ENCODE measurements at regions not wholly inside any gene's neighbourhood (a gene's known extent, or its start where the extent isn't known, plus 50 kb on each side); places are given as distances from the start of the nearest gene placed in this dataset.

DNA sequence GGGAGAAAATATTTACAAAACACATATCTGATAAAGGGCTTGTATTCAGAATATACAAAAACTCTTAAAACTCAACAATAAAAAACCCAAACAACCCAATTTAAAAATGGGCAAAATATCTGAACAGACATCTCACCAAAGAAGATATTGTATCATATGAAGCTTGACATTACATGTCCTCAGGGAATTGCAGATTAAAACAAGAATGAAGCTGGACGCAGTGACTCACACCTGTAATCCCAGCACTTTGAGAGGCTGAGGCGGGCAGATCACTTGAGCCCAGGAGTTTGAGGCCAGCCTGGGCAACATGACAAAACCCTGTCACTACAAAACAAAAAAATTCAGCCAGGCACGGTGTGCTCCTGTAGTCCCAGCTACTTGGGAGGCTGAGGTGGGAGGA is 135.4 kb upstream of the AKIRIN2 start:
- H3K4me3 ChIP-seq (ENCODE audit: low read length), result no peak overlapping the region
- no peak for TF ChIP-seq ZNF274 (IDR thresholded peaks at IDR 0.05; ENCODE audit: low read depth, low read length)

DNA sequence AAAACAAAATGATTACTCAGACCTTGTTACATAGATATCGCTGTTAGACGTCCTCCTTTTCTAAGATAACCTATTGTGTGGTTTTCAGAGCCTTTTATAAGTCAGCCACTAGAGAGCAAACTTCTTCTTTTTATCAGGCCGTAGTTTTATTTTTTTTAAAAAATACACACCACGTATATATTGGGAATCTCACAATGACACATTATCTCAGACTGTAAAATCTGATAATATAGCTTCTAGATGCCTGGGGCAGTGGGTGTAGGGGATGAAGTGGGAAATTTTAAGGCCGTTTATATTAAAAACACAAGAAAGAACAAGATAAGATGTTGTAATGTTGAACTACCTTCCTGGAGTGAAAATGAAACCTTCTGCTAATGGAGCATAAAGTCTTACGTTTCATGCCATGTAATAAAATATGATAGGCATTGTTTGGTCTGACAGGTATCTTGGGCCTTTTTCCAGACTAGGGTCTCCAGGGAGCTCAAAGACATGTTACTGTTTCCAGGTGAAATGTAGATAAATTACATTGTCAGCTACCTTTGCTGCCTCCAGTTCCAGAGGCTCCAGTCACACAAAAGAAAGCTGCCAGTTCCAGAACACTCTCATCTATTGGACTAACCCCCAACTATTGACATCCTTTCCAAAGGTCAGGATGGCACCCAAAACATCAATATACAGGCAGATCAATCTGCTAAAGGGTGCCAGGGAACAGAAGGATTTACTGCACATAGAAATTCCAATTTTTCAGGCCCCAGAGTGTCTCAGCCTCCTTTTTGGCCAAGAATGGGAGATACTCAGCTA is 130.2 kb upstream of the AKIRIN2 start:
- H3K4me3 ChIP-seq (ENCODE audit: low read length), result peak overlapping the region; percentile 39; the same call in 1 of the 2 replicates
- TF ChIP-seq ZNF274 (IDR thresholded peaks at IDR 0.05; ENCODE audit: low read depth, low read length), result no peak

DNA sequence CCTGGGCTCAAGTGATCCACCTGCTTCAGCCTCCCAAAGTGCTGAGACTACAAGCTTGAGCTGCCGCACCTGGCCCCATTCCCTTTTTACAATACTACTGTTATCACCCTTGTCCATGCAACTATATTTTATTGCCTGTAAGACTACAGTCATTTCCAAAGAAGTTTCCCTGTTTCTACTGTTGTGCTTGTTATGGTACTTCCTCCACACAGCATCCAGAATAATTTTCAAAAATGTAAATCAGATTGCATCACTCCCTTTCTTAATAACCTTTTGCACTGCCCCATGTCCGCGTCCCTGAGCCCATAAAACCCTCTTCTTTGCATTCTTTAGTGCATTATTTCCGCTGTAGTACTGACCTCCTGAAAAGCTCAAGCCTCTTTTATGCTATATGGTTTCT is 128.9 kb upstream of the AKIRIN2 start:
- TF ChIP-seq ZNF274 (IDR thresholded peaks at IDR 0.05; ENCODE audit: low read depth, low read length), result no peak
- H3K4me3 ChIP-seq (ENCODE audit: low read length), result no peak overlapping the region

DNA sequence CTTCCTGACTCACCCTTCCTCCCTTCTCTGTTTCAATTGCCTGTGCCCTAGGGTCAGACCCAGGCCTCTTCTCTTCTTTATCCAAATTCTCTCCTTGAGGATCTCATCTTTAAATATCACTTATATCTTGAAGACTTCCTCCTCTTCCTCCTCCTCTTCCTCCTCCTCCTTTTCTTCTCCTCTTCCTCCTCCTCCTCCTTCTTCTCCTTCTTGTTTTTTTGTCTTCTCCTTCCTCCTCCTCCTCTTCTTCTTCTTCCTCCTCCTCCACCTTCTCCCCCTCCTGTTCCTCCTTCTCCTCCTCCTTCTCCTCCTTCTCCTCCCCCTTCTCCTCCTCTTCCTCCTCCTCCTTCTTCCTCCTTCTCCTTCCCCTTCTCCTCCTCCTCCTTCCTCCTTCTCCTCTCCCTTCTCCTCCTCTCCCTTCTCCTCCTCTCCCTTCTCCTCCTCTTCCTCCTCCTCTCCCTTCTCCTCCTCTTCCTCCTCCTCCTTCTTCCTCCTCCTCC is 127.6 kb upstream of the AKIRIN2 start:
- H3K4me3 ChIP-seq (ENCODE audit: low read length), result no peak overlapping the region
- TF ChIP-seq ZNF274 (IDR thresholded peaks at IDR 0.05; ENCODE audit: low read depth, low read length), result no peak

DNA sequence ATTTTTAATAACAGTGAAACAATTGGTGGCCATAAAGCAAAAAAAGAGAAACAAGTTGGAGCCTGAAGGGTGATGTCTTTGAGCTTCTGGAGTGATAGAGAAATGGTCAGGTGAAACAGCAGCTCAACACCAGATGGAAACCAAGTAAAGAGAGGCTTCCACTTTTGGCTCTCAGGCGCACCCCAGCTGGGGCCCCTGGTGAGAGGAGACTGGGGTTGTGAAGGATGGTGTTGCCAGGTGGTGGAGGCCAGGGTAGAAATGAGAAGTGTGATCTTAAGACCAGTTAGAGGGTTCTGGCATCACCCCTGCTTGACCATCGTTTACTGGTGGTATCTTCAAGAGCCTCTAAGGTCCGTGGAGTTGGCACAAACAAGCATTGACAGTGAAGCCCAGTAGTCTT is 126.0 kb upstream of the AKIRIN2 start:
- no peak for TF ChIP-seq ZNF274 (IDR thresholded peaks at IDR 0.05; ENCODE audit: low read depth, low read length)
- no peak overlapping the region for H3K4me3 ChIP-seq (ENCODE audit: low read length)

DNA sequence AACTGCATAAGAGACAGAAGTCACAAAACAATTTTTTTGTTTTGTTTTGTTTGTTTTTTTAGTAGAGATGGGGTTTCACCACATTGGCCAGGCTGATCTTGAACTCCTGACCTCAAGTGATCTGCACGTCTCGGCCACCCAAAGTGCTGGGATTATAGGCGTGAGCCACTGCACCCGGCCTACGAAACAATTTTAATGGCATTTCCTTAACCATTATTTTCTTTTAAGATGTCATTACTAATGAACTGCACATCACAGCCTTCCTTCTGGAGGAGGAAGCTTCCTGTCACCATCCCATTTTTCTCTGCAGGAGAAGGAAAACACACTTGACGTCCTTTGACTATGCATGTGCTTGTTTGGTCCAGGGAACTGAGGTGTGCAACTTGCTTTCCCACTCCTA is 125.3 kb upstream of the AKIRIN2 start:
- H3K4me3 ChIP-seq (ENCODE audit: low read length), result no peak overlapping the region
- no peak for TF ChIP-seq ZNF274 (IDR thresholded peaks at IDR 0.05; ENCODE audit: low read depth, low read length)

DNA sequence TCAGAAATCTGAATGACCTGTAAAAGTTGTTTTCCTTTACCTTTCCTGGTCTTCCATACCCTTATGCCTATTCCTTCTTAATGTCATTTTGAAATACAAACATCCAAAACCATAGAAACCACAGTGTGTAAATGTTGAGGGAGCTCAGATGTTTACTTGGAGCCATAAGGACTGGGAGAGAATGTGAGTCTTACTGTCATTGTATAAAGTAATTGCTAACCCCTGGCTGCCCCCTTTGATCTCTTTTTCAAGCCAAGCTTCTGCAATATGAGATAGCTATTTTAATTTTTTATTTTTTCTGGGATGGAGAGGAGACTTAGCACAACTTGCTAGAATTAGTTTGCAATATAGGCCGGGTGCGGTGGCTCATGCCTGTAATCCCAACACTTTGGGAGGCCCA is 124.4 kb upstream of the AKIRIN2 start:
- no peak for TF ChIP-seq ZNF274 (IDR thresholded peaks at IDR 0.05; ENCODE audit: low read depth, low read length)
- H3K4me3 ChIP-seq (ENCODE audit: low read length), result no peak overlapping the region

DNA sequence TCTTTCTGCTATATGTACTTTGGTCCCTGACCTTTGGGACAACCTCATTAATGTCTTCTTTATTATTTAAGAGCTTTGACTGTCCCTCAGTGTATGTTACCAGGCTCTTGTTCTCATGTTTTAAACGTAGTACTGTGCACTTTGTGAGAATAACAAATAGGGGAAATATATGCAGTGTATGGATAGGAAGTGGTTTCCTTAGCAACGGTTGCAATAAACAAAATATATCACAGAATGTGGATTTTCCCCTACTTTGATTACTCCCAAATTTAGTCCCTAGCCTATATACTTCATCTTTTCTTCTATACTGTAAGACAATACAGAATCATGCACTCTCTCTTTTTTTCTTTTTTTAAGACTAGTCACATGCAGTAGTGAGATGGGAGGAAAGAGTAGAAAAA is 123.8 kb upstream of the AKIRIN2 start:
- no peak for TF ChIP-seq ZNF274 (IDR thresholded peaks at IDR 0.05; ENCODE audit: low read depth, low read length)
- no peak overlapping the region for H3K4me3 ChIP-seq (ENCODE audit: low read length)

DNA sequence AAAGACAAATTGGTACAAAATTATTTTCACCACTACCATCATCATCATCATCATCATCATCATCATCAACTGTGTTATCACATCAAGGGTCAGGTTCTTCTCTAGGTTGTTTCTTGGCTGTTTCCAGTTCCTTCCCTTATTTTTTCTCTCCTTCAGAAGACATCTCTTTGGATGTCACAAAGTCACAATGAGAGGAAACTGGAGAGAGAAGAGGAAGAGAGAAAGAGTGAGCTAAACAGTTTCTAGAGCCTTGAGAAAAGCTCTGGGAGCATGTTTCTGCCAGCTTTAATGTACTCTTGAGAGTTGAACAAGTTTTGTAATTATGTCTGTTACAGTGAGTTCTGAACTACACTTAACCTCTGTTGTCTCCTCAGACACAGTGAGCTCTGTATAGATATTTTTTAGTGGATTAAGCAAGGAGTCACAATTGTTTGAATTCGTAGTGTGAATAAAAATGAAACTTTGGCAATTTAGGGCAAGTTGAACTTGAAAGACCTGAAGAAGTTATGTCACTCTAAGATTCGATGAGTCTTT is 123.0 kb upstream of the AKIRIN2 start:
- no peak overlapping the region for H3K4me3 ChIP-seq (ENCODE audit: low read length)
- no peak for TF ChIP-seq ZNF274 (IDR thresholded peaks at IDR 0.05; ENCODE audit: low read depth, low read length)

DNA sequence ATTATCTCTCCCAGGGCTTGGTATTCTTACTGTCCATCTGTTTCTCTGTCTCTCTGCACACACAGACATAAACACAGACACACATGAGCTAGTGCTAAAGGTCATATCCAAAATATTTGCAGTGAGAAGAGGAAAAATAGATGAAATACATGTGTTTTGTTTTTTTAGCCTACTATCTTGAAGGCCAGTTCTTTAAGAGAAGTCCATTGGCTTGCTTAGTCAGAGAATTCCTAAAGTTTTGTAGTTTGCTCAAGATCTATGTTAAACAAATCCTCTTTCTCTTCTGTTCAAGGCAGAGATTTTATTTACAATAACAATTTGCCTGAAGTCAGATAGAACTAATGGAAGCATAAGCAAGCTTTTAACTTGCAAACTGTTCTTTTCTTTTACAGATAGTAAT is 120.0 kb upstream of the AKIRIN2 start:
- no peak for TF ChIP-seq ZNF274 (IDR thresholded peaks at IDR 0.05; ENCODE audit: low read depth, low read length)
- no peak overlapping the region for H3K4me3 ChIP-seq (ENCODE audit: low read length)

DNA sequence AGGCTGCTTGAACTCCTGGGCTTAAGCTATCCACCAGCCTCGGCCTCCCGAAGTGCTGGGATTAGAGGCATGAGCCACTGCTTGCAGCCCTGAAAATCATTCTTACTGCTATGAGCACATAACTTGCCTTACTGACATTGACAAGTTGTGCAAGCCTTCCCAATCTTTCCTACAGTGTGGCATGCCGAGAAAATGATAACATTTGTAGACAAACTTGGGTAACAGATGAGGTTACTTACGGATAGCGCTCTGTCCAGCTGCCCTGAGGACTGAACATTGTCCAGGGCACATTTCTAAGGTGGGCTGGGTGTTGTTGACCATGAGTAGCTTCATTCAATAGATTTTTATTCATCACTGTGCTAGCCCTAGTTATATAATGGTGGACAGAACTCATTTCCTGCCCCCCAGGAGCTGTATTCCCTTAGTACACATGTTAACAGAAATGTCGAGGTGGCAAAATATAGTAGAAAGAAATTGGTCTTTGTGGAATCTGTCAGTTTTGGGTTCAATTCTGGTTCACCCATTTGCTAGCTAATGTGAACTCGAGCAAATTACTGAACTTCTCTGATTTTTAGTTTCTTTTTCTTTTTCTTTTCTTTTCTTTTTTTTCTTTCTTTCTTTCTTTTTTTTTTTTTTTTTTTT is 118.4 kb upstream of the AKIRIN2 start:
- no peak overlapping the region for H3K4me3 ChIP-seq (ENCODE audit: low read length)
- TF ChIP-seq ZNF274 (IDR thresholded peaks at IDR 0.05; ENCODE audit: low read depth, low read length), result no peak

DNA sequence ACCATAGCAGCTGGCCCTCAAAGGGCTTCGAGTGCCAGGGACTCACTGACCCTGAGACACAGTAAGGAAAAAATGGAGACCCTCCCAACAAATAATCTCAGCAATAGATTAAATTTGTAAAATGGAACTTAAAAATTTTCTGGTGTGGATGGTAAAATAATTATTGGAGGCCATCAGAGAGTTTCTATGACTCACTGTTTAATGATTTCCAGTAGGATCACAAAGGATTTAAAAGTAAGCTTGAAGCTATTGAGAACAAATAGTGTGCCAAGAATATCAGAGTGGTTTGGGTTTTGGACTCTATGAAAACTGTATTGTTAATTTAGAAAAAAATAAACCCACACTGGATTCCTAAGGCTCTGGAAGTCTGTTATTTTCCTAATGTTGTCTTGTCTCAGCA is 115.2 kb upstream of the AKIRIN2 start:
- no peak for TF ChIP-seq ZNF274 (IDR thresholded peaks at IDR 0.05; ENCODE audit: low read depth, low read length)
- H3K4me3 ChIP-seq (ENCODE audit: low read length), result no peak overlapping the region

DNA sequence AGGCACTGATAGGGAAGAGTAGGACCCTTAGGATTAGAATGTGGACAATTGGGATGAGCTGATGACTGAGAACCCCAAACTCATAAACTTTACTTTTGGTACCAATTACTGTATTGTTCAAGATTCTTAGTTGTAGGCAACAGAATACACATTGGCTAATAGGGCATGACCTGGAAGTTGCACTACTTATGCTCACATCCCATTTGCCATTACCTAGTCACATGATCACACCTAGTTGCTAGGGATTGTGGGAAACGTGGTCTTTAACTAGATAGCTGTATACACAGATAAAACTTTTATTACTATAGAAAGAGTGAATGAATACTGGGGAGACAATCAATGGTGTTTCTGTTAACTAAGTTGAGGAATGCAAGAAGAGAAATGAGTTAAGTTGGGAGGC is 113.4 kb upstream of the AKIRIN2 start:
- no peak for TF ChIP-seq ZNF274 (IDR thresholded peaks at IDR 0.05; ENCODE audit: low read depth, low read length)

DNA sequence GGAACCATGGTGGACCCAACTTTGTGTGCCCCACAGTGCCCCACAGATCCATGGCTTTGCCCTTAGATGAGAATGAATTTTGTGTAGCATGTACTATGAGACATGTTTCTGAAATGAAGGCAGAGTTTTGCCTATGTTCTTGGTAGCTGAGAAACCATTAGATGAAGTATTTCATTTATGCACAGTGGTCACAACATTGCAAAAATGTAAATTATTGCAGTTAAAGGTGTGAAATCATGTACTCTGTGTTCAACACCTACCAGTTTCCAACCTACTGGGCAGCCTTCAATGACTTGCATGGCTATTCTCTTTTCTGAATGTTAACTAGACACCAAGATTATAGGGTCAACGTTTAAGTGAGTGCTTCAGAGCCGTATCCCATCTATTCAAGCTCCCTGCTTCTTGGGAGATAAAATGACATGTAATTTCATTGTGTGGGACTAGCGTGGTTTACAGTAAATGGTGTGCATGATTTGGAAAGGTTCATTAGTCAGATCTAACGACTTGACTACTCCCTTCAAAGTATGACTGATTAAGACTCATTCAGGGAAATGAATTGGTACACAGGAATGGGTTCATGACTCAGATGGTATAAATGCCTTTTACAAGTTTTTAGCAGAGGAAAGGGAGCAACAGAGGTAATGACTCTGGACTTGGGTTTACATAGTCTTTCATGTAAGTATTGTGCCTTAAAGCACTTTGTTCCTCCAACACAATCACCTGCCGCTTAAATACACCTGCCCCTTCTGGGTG is 106.1 kb upstream of the AKIRIN2 start:
- H3K4me3 ChIP-seq (ENCODE audit: low read length), result no peak overlapping the region
- TF ChIP-seq ZNF274 (IDR thresholded peaks at IDR 0.05; ENCODE audit: low read depth, low read length), result no peak

More for the DNA sequence above, 113.4 kb upstream of the AKIRIN2 start:
- H3K4me3 ChIP-seq (ENCODE audit: low read length), result no peak overlapping the region

Data from GM08714 (cell line).